Psoas muscle (tissue), 7 donors: ENCODE measurements at regions not wholly inside any gene's neighbourhood (a gene's known extent, or its start where the extent isn't known, plus 50 kb on each side); places are given as distances from the start of the nearest gene placed in this dataset.

ENCODE experiments used
- ATAC-seq, 4 donors: fragments of 200-7000 bp; cut with Tn5 transposase; one replicate each; pipeline ENCODE4 v1.9.1; 2020; ENCODE audit warnings: moderate library complexity in 3 of 4, mild to moderate bottlenecking in 2 of 4
- DNase-seq, 2 donors: peaks; one replicate each; pipeline ENCODE4 v3.0.0-alpha.2; 2020
- H3K27ac ChIP-seq: fragments of 200-600 bp; one replicate; pipeline ENCODE4 v1.8.0; 2022
- H3K27me3 ChIP-seq, 3 donors: fragments of 200-600 bp in 1 of 3; one replicate each; pipeline versions ENCODE4 v1.6.1 to v1.8.0; 2013 to 2022; ENCODE audit warnings: low read length in 2 of 3, mild to moderate bottlenecking in 2 of 3, moderate library complexity in 1 of 3; ENCODE audit not compliant: insufficient read depth in 3 of 3
- H3K36me3 ChIP-seq, 2 donors: fragments of 200-600 bp in 1 of 2; one replicate each; pipeline versions ENCODE4 v1.6.1 to v1.8.0; 2013 to 2022; ENCODE audit warnings: low read depth in 1 of 2, mild to moderate bottlenecking in 1 of 2, moderate library complexity in 1 of 2; ENCODE audit not compliant: insufficient read depth in 1 of 2
- H3K4me1 ChIP-seq: fragments of 200-600 bp; one replicate; pipeline ENCODE4 v1.8.0; 2022
- H3K4me3 ChIP-seq: fragments of 200-600 bp; one replicate; pipeline ENCODE4 v1.8.0; 2022; ENCODE audit warnings: mild to moderate bottlenecking
- H3K9me3 ChIP-seq: fragments of 200-600 bp; one replicate; pipeline ENCODE4 v1.8.0; 2022
- CTCF ChIP-seq: fragments of 200-600 bp; IDR thresholded peaks from one replicate; pipeline ENCODE4 v1.8.0; 2022; ENCODE audit warnings: antibody characterized with exemption
- WGBS, 3 donors: extraction: QIAGEN DNeasy Blood & Tissue Kit; methylation state at CpG; one replicate each; pipeline versions ENCODE4 v1.1.6 to v1.1.7; 2013; 5-methylcytosine and 5-hydroxymethylcytosine counted together
- intact Hi-C, 2 donors: fragments of 100-400 bp; cut with DNase I; formaldehyde crosslinking; loops; one replicate each; pipeline versions ENCODE4 v1.11.0 to v1.14.2; 2022
- donor health status: healthy with polysubstance abuse.
- donor health status: DM: no; HTN: no; CAD: no; lungs with moderate emphysema.
- donor health status: Bipolar disorder and iron deficiency.
- donor health status: healthy.
- donor health status: DM: yes; HTN: yes; CAD: no.
- donor health status: DM: no; HTN: no; CAD: no.
- donor health status: DM: yes; HTN: yes; CAD: no.

DNA sequence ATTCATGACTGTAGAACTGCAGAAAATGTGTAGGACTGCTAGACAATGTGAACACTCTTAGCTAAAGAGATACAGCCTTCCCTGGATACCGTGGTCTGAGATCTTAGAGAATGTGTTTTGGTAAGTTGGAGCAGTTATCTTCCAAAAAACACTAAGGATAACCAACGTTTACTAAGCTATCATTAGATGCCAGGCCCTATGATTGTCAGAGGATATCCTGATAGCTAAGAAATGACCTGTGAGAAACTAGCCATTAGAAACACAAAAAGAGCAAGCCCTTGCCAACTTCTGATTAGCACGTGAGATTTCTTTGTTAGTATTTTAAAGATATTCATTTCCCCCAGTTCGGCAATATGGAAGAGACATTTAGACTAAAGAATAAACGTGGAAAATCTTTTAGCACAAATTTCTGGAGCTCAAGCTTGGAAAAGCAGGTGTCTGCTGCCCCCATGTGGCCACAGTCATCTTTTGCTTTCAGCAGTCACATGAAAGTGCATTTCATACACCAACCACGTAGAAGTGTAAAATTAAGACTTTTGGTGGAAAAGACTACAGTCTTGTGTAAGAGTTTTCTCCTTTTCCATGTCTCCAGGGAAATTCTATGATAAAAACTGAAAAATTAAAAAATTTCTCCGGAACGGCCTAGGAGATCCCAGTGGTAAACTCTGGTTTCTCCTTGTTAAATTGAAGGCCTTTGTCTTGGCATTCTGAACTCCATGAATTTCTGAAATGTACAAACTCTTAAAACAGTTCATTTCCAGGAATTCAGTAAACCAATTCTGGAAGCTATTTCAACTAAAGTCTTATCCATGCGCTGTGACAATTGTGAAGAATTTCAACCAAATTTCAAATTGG is 136.4 kb downstream of the ZNF674 start:
- WGBS, 3 donors: 11 to 19% (median 16%) methylated on average over 9 of the region's 9 CpGs
- Histone ChIP-seq H3K4me1 (no peaks in the 10 kb centered on the region), H3K27ac (no peak overlapping the region), H3K27me3 (peaks cover 0 to 9% (median 0%) of the 10 kb centered on the region in 3 donors), H3K9me3 (no peaks in the 10 kb centered on the region), H3K36me3 (no peaks in the 10 kb centered on the region), H3K4me3 (no peak overlapping the region)
- intact Hi-C loops: loop anchor here (5.0 to 10.0 kb wide), 3 partner anchors 891 to 1086 kb away; no protein-coding TSS in a partner anchor
- ATAC-seq: peak in 1 of 4 donors; percentile 63
- peak; percentile 61 to 83 for DNase-seq
- TF ChIP-seq CTCF: peak; percentile 93

DNA sequence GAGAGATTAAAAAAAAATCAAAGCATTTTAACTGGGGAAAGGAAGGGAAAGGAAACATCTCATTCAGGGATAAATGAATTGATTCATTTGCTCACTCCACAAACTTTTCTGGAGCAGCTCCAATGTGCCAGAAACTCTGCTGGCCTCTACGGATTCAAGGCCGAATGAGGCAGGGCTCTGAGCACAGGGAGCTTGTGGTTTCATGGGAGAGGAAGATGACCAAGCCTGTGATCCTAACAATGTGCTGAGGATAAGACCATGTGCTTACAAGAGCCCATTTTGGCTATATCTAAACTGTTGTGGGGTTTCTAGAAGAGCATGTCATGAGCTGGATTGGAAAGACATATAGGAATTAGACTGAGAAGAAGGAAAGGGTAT is 137.5 kb downstream of the ZNF674 start:
- H3K27me3 ChIP-seq: peaks cover 0 to 9% (median 0%) of the 10 kb centered on the region in 3 donors
- no peak overlapping the region for H3K4me3 ChIP-seq
- no peaks in the 10 kb centered on the region for H3K36me3 ChIP-seq
- ATAC-seq (no peak), DNase-seq (no peak)
- H3K9me3 ChIP-seq: no peaks in the 10 kb centered on the region
- intact Hi-C loops: loop anchor here (5.0 to 10.0 kb wide), 3 partner anchors 890 to 1085 kb away; no protein-coding TSS in a partner anchor
- no peak overlapping the region for H3K27ac ChIP-seq
- WGBS, 3 donors: 44 to 50% (median 48%) methylated on average over 2 of the region's 2 CpGs
- TF ChIP-seq CTCF: no peak
- no peaks in the 10 kb centered on the region for H3K4me1 ChIP-seq

GRCh38 chrX:46407036-46407752 is 138.0 kb downstream of the ZNF674 start:
- Histone ChIP-seq H3K27me3 (peaks cover 0 to 9% (median 0%) of the 10 kb centered on the region in 3 donors), H3K9me3 (no peaks in the 10 kb centered on the region), H3K36me3 (no peaks in the 10 kb centered on the region), H3K4me3 (no peak overlapping the region), H3K27ac (no peak overlapping the region), H3K4me1 (no peaks in the 10 kb centered on the region)
- 35 to 45% (median 42%) methylated on average over 6 of the region's 6 CpGs for WGBS, 3 donors
- TF ChIP-seq CTCF: no peak
- intact Hi-C loops: loop anchor here (5.0 to 10.0 kb wide), 3 partner anchors 890 to 1085 kb away; no protein-coding TSS in a partner anchor
- ATAC-seq (no peak), DNase-seq (no peak)

DNA sequence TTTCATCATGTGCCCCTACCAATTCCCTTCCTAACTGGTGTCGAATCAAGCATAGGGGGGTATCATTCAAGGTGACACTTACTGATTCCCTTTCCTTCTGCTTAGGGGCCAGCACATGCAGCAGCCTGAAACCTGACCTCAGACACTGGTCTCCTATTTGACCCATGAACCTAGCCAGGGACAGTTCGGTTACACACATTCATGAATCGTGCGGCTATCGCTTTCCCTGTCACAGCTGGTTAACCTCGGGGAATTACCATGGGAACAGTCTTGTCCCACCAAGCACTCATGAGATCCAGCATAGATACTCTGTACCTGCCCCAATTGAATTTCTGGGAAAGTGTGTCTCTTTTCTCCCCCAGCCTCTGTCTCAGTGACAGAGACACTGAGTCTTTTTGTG is 140.4 kb downstream of the ZNF674 start:
- no peak for TF ChIP-seq CTCF

More for the DNA sequence above, 140.4 kb downstream of the ZNF674 start:
- WGBS, 3 donors: 64 to 83% (median 76%) methylated on average over 6 of the region's 6 CpGs
- H3K4me3 ChIP-seq: no peak overlapping the region
- no peak overlapping the region for H3K27ac ChIP-seq
- peaks cover 0 to 9% (median 0%) of the 10 kb centered on the region in 3 donors for H3K27me3 ChIP-seq
- no peaks in the 10 kb centered on the region for H3K36me3 ChIP-seq
- no peaks in the 10 kb centered on the region for H3K9me3 ChIP-seq
- no peak for ATAC-seq
- no peak for DNase-seq
- no peaks in the 10 kb centered on the region for H3K4me1 ChIP-seq
- intact Hi-C loops: loop anchor here (5.0 to 10.0 kb wide), 3 partner anchors 887 to 1082 kb away; no protein-coding TSS in a partner anchor
